ENCODE measurements at regions not wholly inside any gene's neighbourhood (a gene's known extent, or its start where the extent isn't known, plus 50 kb on each side); places are given as distances from the start of the nearest gene placed in this dataset.
A peak's percentile ranks its signal among the peaks of the same experiment; 100 is the strongest.

DNA sequence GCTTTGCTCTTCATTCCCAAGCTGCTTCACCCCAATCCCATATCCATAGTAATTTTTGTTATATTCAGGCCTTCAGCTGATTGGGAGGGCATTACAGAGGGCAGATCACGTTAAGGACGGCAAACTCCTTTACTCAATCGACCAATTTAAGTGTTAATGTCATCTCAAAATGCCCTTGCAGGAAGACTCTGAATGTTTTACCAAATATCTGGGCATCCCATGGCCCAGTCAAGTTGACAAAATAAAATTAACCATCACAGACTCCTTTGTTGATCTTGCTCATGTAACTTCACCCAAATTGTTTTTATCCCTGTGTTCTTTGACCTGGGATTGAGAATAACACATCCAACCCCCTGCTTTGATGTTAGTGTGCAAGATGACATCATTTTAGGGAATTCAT lies 1018.3 kb upstream of the LCORL start:
- TF ChIP-seq CTCF (IDR thresholded peaks at IDR 0.05; ENCODE audit: insufficient read depth, low read depth, low read length, missing control alignments), result no peak
- DNase-seq (ENCODE audit: low read depth), result no peak
- no peak overlapping the region for H3K4me3 ChIP-seq (ENCODE audit: low read length)

GRCh38 chr4:19038231-19038630 lies 1016.7 kb upstream of the LCORL start:
- no peak for DNase-seq (ENCODE audit: low read depth)
- H3K4me3 ChIP-seq (ENCODE audit: low read length), result no peak overlapping the region
- no peak for TF ChIP-seq CTCF (IDR thresholded peaks at IDR 0.05; ENCODE audit: insufficient read depth, low read depth, low read length, missing control alignments)

GRCh38 chr4:19033816-19034733 lies 1012.5 kb upstream of the LCORL start:
- TF ChIP-seq CTCF (IDR thresholded peaks at IDR 0.05; ENCODE audit: insufficient read depth, low read depth, low read length, missing control alignments), result no peak
- DNase-seq (ENCODE audit: low read depth), result no peak
- H3K4me3 ChIP-seq (ENCODE audit: low read length), result no peak overlapping the region

- TF ChIP-seq CTCF (IDR thresholded peaks at IDR 0.05; ENCODE audit: insufficient read depth, low read depth, low read length, missing control alignments), result no peak
These were observed 1009.0 kb upstream of the LCORL start for GRCh38 chr4:19030536-19030935.

DNA sequence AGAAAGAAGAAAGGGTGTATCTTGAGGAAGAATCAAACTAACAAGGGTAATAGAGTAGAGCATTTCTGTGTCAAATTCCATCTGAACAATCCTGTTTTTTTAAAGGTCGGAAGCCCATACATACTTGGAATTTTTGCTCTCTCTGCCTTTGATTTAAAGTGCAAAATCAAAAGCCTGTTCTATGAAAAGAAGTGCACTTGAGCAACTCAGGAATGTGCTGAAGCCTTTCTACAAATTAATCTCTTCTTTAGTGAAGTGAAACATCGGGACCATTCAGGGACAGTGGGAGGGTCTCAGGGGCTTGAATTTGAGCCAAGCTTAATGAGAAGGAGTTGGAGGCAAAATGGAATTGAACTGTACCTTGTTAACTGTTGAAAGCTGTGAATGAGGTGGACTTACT lies 1008.5 kb upstream of the LCORL start:
- DNase-seq (ENCODE audit: low read depth), result no peak
- no peak overlapping the region for H3K4me3 ChIP-seq (ENCODE audit: low read length)
- no peak for TF ChIP-seq CTCF (IDR thresholded peaks at IDR 0.05; ENCODE audit: insufficient read depth, low read depth, low read length, missing control alignments)

More at GRCh38 chr4:19030536-19030935, 1009.0 kb upstream of the LCORL start:
- no peak for DNase-seq (ENCODE audit: low read depth)
- H3K4me3 ChIP-seq (ENCODE audit: low read length), result no peak overlapping the region

GRCh38 chr4:19026281-19026680 lies 1004.7 kb upstream of the LCORL start:
- DNase-seq (ENCODE audit: low read depth), result no peak
- TF ChIP-seq CTCF (IDR thresholded peaks at IDR 0.05; ENCODE audit: insufficient read depth, low read depth, low read length, missing control alignments), result no peak
- no peak overlapping the region for H3K4me3 ChIP-seq (ENCODE audit: low read length)

DNA sequence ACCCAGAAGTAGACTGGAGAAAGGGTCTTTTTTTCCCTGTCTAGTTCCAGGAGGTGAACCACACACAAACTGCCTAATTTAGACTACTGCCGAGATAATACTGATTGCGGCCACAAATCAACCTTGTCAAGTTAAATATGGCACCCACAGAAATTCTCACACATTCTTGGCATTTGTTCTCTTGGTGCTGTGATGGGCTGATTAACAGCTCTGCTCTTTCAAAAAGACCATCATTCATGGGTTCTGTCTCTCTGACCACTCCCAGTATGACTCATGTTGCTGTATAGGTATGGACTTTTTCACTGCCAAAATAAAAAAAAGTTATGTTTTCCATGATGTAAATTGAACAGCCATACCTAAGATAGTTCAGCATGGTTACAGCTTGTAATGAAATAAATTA lies 1003.5 kb upstream of the LCORL start:
- TF ChIP-seq CTCF (IDR thresholded peaks at IDR 0.05; ENCODE audit: insufficient read depth, low read depth, low read length, missing control alignments), result no peak
- H3K4me3 ChIP-seq (ENCODE audit: low read length), result no peak overlapping the region
- peak; percentile 10 for DNase-seq (ENCODE audit: low read depth)
